Mesendoderm (in vitro differentiated cells): ENCODE measurements at regions not wholly inside any gene's neighbourhood (a gene's known extent, or its start where the extent isn't known, plus 50 kb on each side); places are given as distances from the start of the nearest gene placed in this dataset.

Experiments
- DNase-seq: peaks from one replicate; pipeline ENCODE4 v3.0.0; 2013
- H2AK5ac ChIP-seq: 2 replicates; pipeline ENCODE4 v1.6.1; 2013; ENCODE audit warnings: low read length, inconsistent platforms
- H2BK120ac ChIP-seq: 2 replicates; pipeline ENCODE4 v1.6.1; 2013; ENCODE audit warnings: low read depth, mild to moderate bottlenecking, low read length, moderate library complexity, mixed read lengths
- H2BK15ac ChIP-seq: replicated peaks from 2 replicates; pipeline ENCODE4 v1.6.1; 2013; ENCODE audit warnings: low read depth, mild to moderate bottlenecking, moderate library complexity
- H2BK5ac ChIP-seq: 2 replicates; pipeline ENCODE4 v1.6.1; 2013; ENCODE audit warnings: low read length, inconsistent platforms
- H3K18ac ChIP-seq: 2 replicates; pipeline ENCODE4 v1.6.1; 2013; ENCODE audit warnings: mild to moderate bottlenecking, low read length, mixed read lengths
- H3K23ac ChIP-seq: one replicate; pipeline ENCODE4 v1.6.1; 2013; ENCODE audit warnings: low read length
- H3K27ac ChIP-seq: 2 replicates; pipeline ENCODE4 v1.5.1; 2013; ENCODE audit warnings: low read depth, mild to moderate bottlenecking, inconsistent platforms, low read length, moderate library complexity
- H3K27me3 ChIP-seq: 2 replicates; pipeline ENCODE4 v1.6.1; 2013; ENCODE audit warnings: low read length, control low read depth, mild to moderate bottlenecking, inconsistent platforms; ENCODE audit not compliant: insufficient read depth, poor library complexity
- H3K36me3 ChIP-seq: 2 replicates; pipeline ENCODE4 v1.6.1; 2013; ENCODE audit warnings: low read length, inconsistent platforms; ENCODE audit not compliant: control insufficient read depth, insufficient read depth
- H3K4ac ChIP-seq: one replicate; pipeline ENCODE4 v1.6.1; 2013; ENCODE audit warnings: low read depth, mild to moderate bottlenecking, low read length, moderate library complexity
- H3K4me1 ChIP-seq: 2 replicates; pipeline ENCODE4 v1.6.1; 2013; ENCODE audit warnings: low read depth, low read length, inconsistent platforms; ENCODE audit not compliant: control insufficient read depth
- H3K4me2 ChIP-seq: 2 replicates; pipeline ENCODE4 v1.6.1; 2013; ENCODE audit warnings: low read length
- H3K4me3 ChIP-seq: 2 replicates; pipeline ENCODE4 v1.5.1; 2013; ENCODE audit warnings: mild to moderate bottlenecking, low read length
- H3K56ac ChIP-seq: one replicate; pipeline ENCODE4 v1.6.1; 2013; ENCODE audit warnings: low read length
- H3K79me1 ChIP-seq: 2 replicates; pipeline ENCODE4 v1.6.1; 2013; ENCODE audit warnings: low read length, inconsistent platforms
- H3K79me2 ChIP-seq: 2 replicates; pipeline ENCODE4 v1.6.1; 2013; ENCODE audit warnings: mild to moderate bottlenecking, low read length; ENCODE audit not compliant: control insufficient read depth, insufficient read depth
- H3K9ac ChIP-seq: 2 replicates; pipeline ENCODE4 v1.6.1; 2013; ENCODE audit warnings: low read length, inconsistent platforms
- H4K5ac ChIP-seq: one replicate; pipeline ENCODE4 v1.6.1; 2013; ENCODE audit warnings: low read length
- H4K8ac ChIP-seq: one replicate; pipeline ENCODE4 v1.6.1; 2013; ENCODE audit warnings: low read depth, mild to moderate bottlenecking, control low read depth, low read length, moderate library complexity
- WGBS: extraction: QIAGEN DNeasy Blood & Tissue Kit; methylation state at CpG from one replicate; pipeline ENCODE4 v1.1.7; 2013; ENCODE audit warnings: low lambda C conversion rate, missing lambda C conversion rate; ENCODE audit not compliant: insufficient coverage; ENCODE audit errors: extremely low coverage; 5-methylcytosine and 5-hydroxymethylcytosine counted together

DNA sequence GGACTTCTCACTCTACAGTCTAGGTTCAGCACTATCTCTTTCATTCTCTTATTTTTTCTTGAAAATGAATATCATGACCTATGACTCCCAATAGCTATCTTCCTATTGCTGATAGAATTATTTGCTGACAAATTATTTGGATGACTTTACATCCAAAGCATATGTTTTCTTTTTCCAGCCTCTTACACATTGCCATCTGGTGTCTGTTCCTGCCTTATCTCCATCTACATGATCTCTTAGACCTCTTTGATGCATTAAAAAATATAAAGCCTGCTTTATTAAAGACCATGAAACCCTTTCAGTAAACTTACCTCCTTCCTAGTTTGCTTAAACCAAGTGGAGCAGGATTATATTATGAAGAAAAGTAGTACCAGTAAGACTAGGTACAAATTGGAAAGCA, 700.9 kb upstream of the CXADR start:
- no peak overlapping the region for H3K4me2 ChIP-seq
- no peaks in the 10 kb centered on the region for H3K36me3 ChIP-seq
- H3K56ac ChIP-seq = no peak overlapping the region
- no peak overlapping the region for H3K4ac ChIP-seq
- no peak overlapping the region for H3K18ac ChIP-seq
- H4K5ac ChIP-seq = no peak overlapping the region
- H3K27me3 ChIP-seq = no peaks in the 10 kb centered on the region
- no peak overlapping the region for H4K8ac ChIP-seq
- H2BK120ac ChIP-seq = no peak overlapping the region
- H3K27ac ChIP-seq = no peak overlapping the region
- H3K9ac ChIP-seq = no peak overlapping the region
- DNase-seq = no peak
- no peak overlapping the region for H3K4me3 ChIP-seq
- no peak overlapping the region for H2BK5ac ChIP-seq
- no peaks in the 10 kb centered on the region for H3K79me1 ChIP-seq
- H2AK5ac ChIP-seq = no peak overlapping the region
- H3K4me1 ChIP-seq = no peaks in the 10 kb centered on the region
- H3K23ac ChIP-seq = no peak overlapping the region
- H2BK15ac ChIP-seq = no peak overlapping the region
- H3K79me2 ChIP-seq = no peaks in the 10 kb centered on the region

DNA sequence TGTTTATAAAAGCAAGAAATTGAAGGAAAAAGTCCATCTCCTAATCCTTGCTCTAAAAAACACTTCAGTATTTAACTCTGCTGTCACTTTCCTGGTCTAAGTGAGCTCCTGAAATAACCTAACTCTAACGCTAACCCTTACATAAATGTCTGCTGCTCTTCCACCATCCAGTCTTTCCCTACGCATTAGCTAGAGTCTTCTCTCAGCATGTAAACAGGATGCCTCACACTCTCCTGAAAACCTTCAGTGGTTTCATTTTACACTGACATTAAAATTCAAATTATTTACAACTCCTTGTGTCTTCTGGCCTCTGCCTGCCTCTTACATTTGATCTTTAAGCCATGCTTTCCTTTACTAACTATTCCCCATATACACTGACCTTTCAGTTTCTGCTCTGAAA, 697.6 kb upstream of the CXADR start:
- H3K4me1 ChIP-seq = no peaks in the 10 kb centered on the region
- H3K27me3 ChIP-seq = no peaks in the 10 kb centered on the region
- no peak overlapping the region for H2AK5ac ChIP-seq
- H3K36me3 ChIP-seq = no peaks in the 10 kb centered on the region
- no peak overlapping the region for H3K4me2 ChIP-seq
- no peak overlapping the region for H3K4me3 ChIP-seq
- DNase-seq = peak; percentile 10
- no peak overlapping the region for H2BK15ac ChIP-seq
- H3K23ac ChIP-seq = no peak overlapping the region
- no peak overlapping the region for H3K18ac ChIP-seq
- H4K8ac ChIP-seq = no peak overlapping the region
- H3K4ac ChIP-seq = no peak overlapping the region
- no peak overlapping the region for H3K9ac ChIP-seq
- no peak overlapping the region for H3K27ac ChIP-seq
- H3K79me1 ChIP-seq = no peaks in the 10 kb centered on the region
- H2BK5ac ChIP-seq = no peak overlapping the region
- no peak overlapping the region for H4K5ac ChIP-seq
- no peak overlapping the region for H3K56ac ChIP-seq
- H3K79me2 ChIP-seq = no peaks in the 10 kb centered on the region
- no CpG with 5 or more reads among the region's 2 CpGs for WGBS
- no peak overlapping the region for H2BK120ac ChIP-seq

DNA sequence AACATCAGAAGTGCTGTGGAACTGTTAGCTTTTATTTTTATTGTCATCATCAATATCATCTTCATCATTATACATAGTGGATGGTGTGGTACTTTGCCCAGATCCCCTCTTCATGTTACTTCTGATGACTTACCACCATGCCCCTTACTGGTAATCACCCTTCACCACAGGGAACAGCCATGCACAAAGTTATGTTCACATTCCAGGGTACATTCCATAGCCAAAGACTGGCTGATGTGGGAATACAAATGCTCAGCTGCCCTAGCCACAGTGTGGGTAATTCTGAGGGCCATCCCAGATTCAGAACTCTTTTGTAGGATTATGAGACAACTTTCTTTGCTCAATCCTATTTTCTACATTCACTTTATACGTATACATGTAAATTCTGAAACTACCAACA, 691.3 kb upstream of the CXADR start:
- H3K36me3 ChIP-seq = no peaks in the 10 kb centered on the region
- no peaks in the 10 kb centered on the region for H3K79me2 ChIP-seq
- H3K4me2 ChIP-seq = no peak overlapping the region
- H2AK5ac ChIP-seq = no peak overlapping the region
- H3K18ac ChIP-seq = no peak overlapping the region
- no peak overlapping the region for H2BK5ac ChIP-seq
- no peak overlapping the region for H3K27ac ChIP-seq
- H3K4ac ChIP-seq = no peak overlapping the region
- H4K8ac ChIP-seq = no peak overlapping the region
- no peak overlapping the region for H3K4me3 ChIP-seq
- peak; percentile 49 for DNase-seq
- H3K27me3 ChIP-seq = no peaks in the 10 kb centered on the region
- no peak overlapping the region for H4K5ac ChIP-seq
- no peaks in the 10 kb centered on the region for H3K4me1 ChIP-seq
- no peak overlapping the region for H2BK15ac ChIP-seq
- H3K9ac ChIP-seq = no peak overlapping the region
- WGBS = no CpG with 5 or more reads among the region's 1 CpG
- H3K23ac ChIP-seq = no peak overlapping the region
- H2BK120ac ChIP-seq = no peak overlapping the region
- no peak overlapping the region for H3K56ac ChIP-seq
- H3K79me1 ChIP-seq = no peaks in the 10 kb centered on the region

DNA sequence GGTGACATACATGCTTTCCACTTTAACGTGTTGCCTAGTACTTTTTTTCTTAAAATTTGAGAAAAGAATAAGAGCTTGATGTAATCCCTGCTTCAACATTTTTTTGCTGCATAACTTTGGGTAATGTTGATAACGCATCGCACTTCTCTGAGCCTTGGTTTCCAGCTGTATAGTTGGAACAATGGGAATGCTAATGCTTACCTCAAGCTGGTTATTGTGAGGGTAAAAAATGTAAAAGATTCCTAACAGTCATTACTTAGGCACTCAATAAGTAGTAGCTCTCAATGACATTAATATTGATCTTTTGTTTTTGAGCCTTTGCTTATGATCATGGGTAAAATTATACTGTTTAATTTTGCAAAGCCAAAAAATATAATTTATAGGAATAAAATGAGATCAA, 683.3 kb upstream of the CXADR start:
- no peak overlapping the region for H2BK120ac ChIP-seq
- H4K5ac ChIP-seq = no peak overlapping the region
- no peak overlapping the region for H2AK5ac ChIP-seq
- no peak overlapping the region for H3K9ac ChIP-seq
- DNase-seq = peak; percentile 10
- no peak overlapping the region for H3K18ac ChIP-seq
- no peaks in the 10 kb centered on the region for H3K4me1 ChIP-seq
- no peak overlapping the region for H4K8ac ChIP-seq
- WGBS = no CpG with 5 or more reads among the region's 3 CpGs
- no peak overlapping the region for H3K27ac ChIP-seq
- H3K36me3 ChIP-seq = no peaks in the 10 kb centered on the region
- H3K79me1 ChIP-seq = no peaks in the 10 kb centered on the region
- no peaks in the 10 kb centered on the region for H3K79me2 ChIP-seq
- H2BK5ac ChIP-seq = no peak overlapping the region
- no peak overlapping the region for H3K4me2 ChIP-seq
- no peak overlapping the region for H2BK15ac ChIP-seq
- no peak overlapping the region for H3K4me3 ChIP-seq
- no peaks in the 10 kb centered on the region for H3K27me3 ChIP-seq
- H3K4ac ChIP-seq = no peak overlapping the region
- no peak overlapping the region for H3K56ac ChIP-seq
- H3K23ac ChIP-seq = no peak overlapping the region

DNA sequence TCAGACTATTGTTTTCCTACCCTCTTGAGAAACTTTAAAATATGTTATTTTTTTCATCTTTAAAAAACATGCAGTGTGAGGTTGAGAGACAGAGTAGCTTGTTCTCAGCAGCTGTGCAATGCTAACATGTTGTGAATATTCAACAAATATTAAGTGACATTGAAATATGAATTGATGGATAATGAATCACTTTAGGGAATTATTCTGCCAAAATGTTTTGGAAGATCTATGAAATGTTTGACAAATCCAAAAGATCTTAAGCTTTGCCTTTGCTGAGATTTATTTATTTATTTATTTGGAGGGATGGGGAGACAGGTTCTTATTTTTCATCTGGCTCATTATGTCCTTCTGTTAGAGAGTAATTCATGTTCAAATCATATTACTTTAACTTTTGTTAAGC, 680.1 kb upstream of the CXADR start:
- Histone ChIP-seq H3K79me2 (no peaks in the 10 kb centered on the region), H3K27ac (no peak overlapping the region), H3K79me1 (no peaks in the 10 kb centered on the region), H3K4me3 (no peak overlapping the region), H4K5ac (no peak overlapping the region), H3K4ac (no peak overlapping the region), H3K4me2 (no peak overlapping the region), H2BK5ac (no peak overlapping the region), H2AK5ac (no peak overlapping the region), H3K36me3 (no peaks in the 10 kb centered on the region), H3K9ac (no peak overlapping the region), H3K18ac (no peak overlapping the region), H3K27me3 (no peaks in the 10 kb centered on the region), H3K4me1 (no peaks in the 10 kb centered on the region), H2BK120ac (no peak overlapping the region), H3K56ac (no peak overlapping the region), H4K8ac (no peak overlapping the region), H3K23ac (no peak overlapping the region), H2BK15ac (no peak overlapping the region)
- no peak for DNase-seq

DNA sequence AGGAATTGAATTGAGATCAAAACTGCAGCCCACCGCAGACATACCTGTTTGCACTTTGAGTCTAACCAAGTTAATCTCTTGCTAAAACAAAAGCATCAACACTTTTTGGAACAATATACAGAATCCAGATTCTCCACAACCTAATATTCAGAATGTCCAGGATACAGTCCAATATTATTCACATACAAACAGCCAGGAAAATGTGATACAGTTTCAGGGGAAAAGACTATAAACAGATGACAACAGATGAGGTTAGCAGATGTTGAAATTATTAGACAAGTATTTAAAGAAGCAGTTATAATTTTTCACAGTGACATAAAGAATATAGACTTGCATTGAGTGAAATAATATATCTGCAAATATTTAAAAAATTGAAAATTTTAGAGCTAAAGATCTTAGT, 678.1 kb upstream of the CXADR start:
- H3K4me1 ChIP-seq = no peaks in the 10 kb centered on the region
- H3K79me1 ChIP-seq = no peaks in the 10 kb centered on the region
- H3K4me2 ChIP-seq = no peak overlapping the region
- no peaks in the 10 kb centered on the region for H3K79me2 ChIP-seq
- H2BK120ac ChIP-seq = no peak overlapping the region
- no peak overlapping the region for H3K23ac ChIP-seq
- DNase-seq = no peak
- no peak overlapping the region for H2AK5ac ChIP-seq
- H3K56ac ChIP-seq = no peak overlapping the region
- no peak overlapping the region for H2BK5ac ChIP-seq
- H3K18ac ChIP-seq = no peak overlapping the region
- no peaks in the 10 kb centered on the region for H3K36me3 ChIP-seq
- no peak overlapping the region for H3K9ac ChIP-seq
- no peak overlapping the region for H3K4ac ChIP-seq
- H3K4me3 ChIP-seq = no peak overlapping the region
- H4K8ac ChIP-seq = no peak overlapping the region
- WGBS = no CpG with 5 or more reads among the region's 1 CpG
- H4K5ac ChIP-seq = no peak overlapping the region
- H2BK15ac ChIP-seq = no peak overlapping the region
- no peaks in the 10 kb centered on the region for H3K27me3 ChIP-seq
- H3K27ac ChIP-seq = no peak overlapping the region
